ENCODE measurements at regions not wholly inside any gene's neighbourhood (a gene's known extent, or its start where the extent isn't known, plus 50 kb on each side); places are given as distances from the start of the nearest gene placed in this dataset.

DNA sequence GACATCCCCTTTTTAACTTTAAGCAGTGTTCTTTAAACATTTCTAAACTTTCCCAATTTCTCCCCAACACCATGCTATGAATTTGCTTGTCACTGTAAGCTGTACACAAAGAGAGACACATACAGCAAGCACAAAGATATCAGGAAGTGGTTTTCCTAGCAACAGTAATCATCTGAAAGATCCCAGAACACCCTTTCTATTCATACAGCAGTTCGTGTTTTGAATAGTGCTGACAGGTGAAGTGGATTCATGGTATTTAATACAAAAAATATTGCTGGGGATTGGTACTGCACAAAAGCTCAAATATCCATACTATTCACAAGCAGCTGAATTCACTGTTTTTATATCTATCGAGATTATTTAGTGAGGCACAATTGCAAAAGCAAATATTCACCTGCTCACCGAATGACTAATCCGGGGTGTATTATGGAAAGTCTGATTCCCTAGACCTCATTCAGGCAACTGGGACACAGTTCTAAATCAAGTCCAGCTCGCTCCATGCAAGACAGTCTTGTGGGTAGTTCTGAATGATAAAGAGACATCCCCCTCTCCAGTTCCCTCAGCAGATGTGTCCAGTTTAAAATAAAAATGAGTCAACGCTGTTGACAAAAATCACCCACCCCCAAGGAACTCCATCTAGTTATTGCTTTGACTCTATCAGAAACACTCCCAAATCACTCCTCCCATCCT, 107.1 kb upstream of the TSHZ2 start:
- TF ChIP-seq, protein P1, sequence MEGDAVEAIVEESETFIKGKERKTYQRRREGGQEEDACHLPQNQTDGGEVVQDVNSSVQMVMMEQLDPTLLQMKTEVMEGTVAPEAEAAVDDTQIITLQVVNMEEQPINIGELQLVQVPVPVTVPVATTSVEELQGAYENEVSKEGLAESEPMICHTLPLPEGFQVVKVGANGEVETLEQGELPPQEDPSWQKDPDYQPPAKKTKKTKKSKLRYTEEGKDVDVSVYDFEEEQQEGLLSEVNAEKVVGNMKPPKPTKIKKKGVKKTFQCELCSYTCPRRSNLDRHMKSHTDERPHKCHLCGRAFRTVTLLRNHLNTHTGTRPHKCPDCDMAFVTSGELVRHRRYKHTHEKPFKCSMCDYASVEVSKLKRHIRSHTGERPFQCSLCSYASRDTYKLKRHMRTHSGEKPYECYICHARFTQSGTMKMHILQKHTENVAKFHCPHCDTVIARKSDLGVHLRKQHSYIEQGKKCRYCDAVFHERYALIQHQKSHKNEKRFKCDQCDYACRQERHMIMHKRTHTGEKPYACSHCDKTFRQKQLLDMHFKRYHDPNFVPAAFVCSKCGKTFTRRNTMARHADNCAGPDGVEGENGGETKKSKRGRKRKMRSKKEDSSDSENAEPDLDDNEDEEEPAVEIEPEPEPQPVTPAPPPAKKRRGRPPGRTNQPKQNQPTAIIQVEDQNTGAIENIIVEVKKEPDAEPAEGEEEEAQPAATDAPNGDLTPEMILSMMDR (IDR thresholded peaks at IDR 0.05; ENCODE audit: poor library complexity, severe bottlenecking), result no peak
- TF ChIP-seq, protein P2, sequence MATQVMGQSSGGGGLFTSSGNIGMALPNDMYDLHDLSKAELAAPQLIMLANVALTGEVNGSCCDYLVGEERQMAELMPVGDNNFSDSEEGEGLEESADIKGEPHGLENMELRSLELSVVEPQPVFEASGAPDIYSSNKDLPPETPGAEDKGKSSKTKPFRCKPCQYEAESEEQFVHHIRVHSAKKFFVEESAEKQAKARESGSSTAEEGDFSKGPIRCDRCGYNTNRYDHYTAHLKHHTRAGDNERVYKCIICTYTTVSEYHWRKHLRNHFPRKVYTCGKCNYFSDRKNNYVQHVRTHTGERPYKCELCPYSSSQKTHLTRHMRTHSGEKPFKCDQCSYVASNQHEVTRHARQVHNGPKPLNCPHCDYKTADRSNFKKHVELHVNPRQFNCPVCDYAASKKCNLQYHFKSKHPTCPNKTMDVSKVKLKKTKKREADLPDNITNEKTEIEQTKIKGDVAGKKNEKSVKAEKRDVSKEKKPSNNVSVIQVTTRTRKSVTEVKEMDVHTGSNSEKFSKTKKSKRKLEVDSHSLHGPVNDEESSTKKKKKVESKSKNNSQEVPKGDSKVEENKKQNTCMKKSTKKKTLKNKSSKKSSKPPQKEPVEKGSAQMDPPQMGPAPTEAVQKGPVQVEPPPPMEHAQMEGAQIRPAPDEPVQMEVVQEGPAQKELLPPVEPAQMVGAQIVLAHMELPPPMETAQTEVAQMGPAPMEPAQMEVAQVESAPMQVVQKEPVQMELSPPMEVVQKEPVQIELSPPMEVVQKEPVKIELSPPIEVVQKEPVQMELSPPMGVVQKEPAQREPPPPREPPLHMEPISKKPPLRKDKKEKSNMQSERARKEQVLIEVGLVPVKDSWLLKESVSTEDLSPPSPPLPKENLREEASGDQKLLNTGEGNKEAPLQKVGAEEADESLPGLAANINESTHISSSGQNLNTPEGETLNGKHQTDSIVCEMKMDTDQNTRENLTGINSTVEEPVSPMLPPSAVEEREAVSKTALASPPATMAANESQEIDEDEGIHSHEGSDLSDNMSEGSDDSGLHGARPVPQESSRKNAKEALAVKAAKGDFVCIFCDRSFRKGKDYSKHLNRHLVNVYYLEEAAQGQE (IDR thresholded peaks at IDR 0.05; ENCODE audit: borderline replicate concordance), result peak; percentile 91
- TF ChIP-seq TAF1 (IDR thresholded peaks at IDR 0.05; ENCODE audit: low read depth) (no peak), EZH2 (IDR thresholded peaks at IDR 0.05; ENCODE audit: borderline replicate concordance, insufficient read depth, low read length, poor library complexity, severe bottlenecking) (no peak), RAD21 (conservative IDR thresholded peaks at IDR 0.05) (no peak)
